ENCODE measurements at regions not wholly inside any gene's neighbourhood (a gene's known extent, or its start where the extent isn't known, plus 50 kb on each side); places are given as distances from the start of the nearest gene placed in this dataset.

- Histone ChIP-seq H3K27me3 (ENCODE audit: control insufficient read depth, extremely low read depth, insufficient read depth, low read length) (peaks cover 3% of the 10 kb centered on the region), H3K9ac (ENCODE audit: control insufficient read depth, extremely low read depth, insufficient read depth, low read length) (no peak overlapping the region), H2AFZ (ENCODE audit: control insufficient read depth, low read length) (no peak overlapping the region), H3K4me3 (ENCODE audit: control insufficient read depth in 2 of 3, extremely low read depth in 1 of 3, insufficient read depth in 2 of 3, low read depth in 1 of 3, low read length in 3 of 3) (no peak overlapping the region), H3K4me2 (ENCODE audit: control insufficient read depth, extremely low read depth, insufficient read depth, low read depth, low read length) (no peak overlapping the region), H4K20me1 (ENCODE audit: control insufficient read depth, extremely low read depth, insufficient read depth, low read length) (no peaks in the 10 kb centered on the region), H3K9me1 (ENCODE audit: control insufficient read depth, extremely low read depth, insufficient read depth, low read length) (no peaks in the 10 kb centered on the region), H3K27ac (ENCODE audit: control insufficient read depth, insufficient read depth, low read length) (no peak overlapping the region), H3K9me3 (ENCODE audit: control insufficient read depth, low read depth, low read length) (no peaks in the 10 kb centered on the region), H3K79me2 (ENCODE audit: control insufficient read depth, insufficient read depth, low read length) (no peaks in the 10 kb centered on the region), H3K4me1 (ENCODE audit: control insufficient read depth, extremely low read depth, insufficient read depth, low read length) (no peaks in the 10 kb centered on the region), H3K36me3 (ENCODE audit: control insufficient read depth in 2 of 2, extremely low read depth in 1 of 2, insufficient read depth in 2 of 2, low read length in 2 of 2) (no peaks in the 10 kb centered on the region)
- dilution Hi-C loops (cut with MboI; ENCODE audit: extremely low pct_ligation_motif_present, low sequenced_read_pairs) = no loop called here
- no peak for TF ChIP-seq CTCF (optimal IDR thresholded peaks at IDR 0.05 in 1 of 3, IDR thresholded peaks at IDR 0.05 in 1 of 3, conservative IDR thresholded peaks at IDR 0.05 in 1 of 3; ENCODE audit: extremely low read depth in 1 of 3, insufficient read depth in 2 of 3, low read length in 3 of 3)
- TF ChIP-seq EZH2 (IDR thresholded peaks at IDR 0.05; ENCODE audit: low read length) = no peak
- FAIRE-seq (no peak), DNase-seq (ENCODE audit: low read depth, low spot score) (no peak)
Measured at GRCh38 chr5:128682669-128683068, 144.6 kb upstream of the FBN2 start.

- Histone ChIP-seq H3K4me1 (ENCODE audit: control insufficient read depth, extremely low read depth, insufficient read depth, low read length) (no peaks in the 10 kb centered on the region), H2AFZ (ENCODE audit: control insufficient read depth, low read length) (no peak overlapping the region), H3K36me3 (ENCODE audit: control insufficient read depth in 2 of 2, extremely low read depth in 1 of 2, insufficient read depth in 2 of 2, low read length in 2 of 2) (no peaks in the 10 kb centered on the region), H3K79me2 (ENCODE audit: control insufficient read depth, insufficient read depth, low read length) (no peaks in the 10 kb centered on the region), H3K27ac (ENCODE audit: control insufficient read depth, insufficient read depth, low read length) (no peak overlapping the region), H3K9me1 (ENCODE audit: control insufficient read depth, extremely low read depth, insufficient read depth, low read length) (no peaks in the 10 kb centered on the region), H3K4me3 (ENCODE audit: control insufficient read depth in 2 of 3, extremely low read depth in 1 of 3, insufficient read depth in 2 of 3, low read depth in 1 of 3, low read length in 3 of 3) (no peak overlapping the region), H3K4me2 (ENCODE audit: control insufficient read depth, extremely low read depth, insufficient read depth, low read depth, low read length) (no peak overlapping the region), H3K27me3 (ENCODE audit: control insufficient read depth, extremely low read depth, insufficient read depth, low read length) (no peaks in the 10 kb centered on the region), H3K9ac (ENCODE audit: control insufficient read depth, extremely low read depth, insufficient read depth, low read length) (no peak overlapping the region), H3K9me3 (ENCODE audit: control insufficient read depth, low read depth, low read length) (no peaks in the 10 kb centered on the region), H4K20me1 (ENCODE audit: control insufficient read depth, extremely low read depth, insufficient read depth, low read length) (no peaks in the 10 kb centered on the region)
- dilution Hi-C loops (cut with MboI; ENCODE audit: extremely low pct_ligation_motif_present, low sequenced_read_pairs) = no loop called here
- FAIRE-seq = no peak
- DNase-seq (ENCODE audit: low read depth, low spot score) = no peak
- TF ChIP-seq CTCF (optimal IDR thresholded peaks at IDR 0.05 in 1 of 3, IDR thresholded peaks at IDR 0.05 in 1 of 3, conservative IDR thresholded peaks at IDR 0.05 in 1 of 3; ENCODE audit: extremely low read depth in 1 of 3, insufficient read depth in 2 of 3, low read length in 3 of 3) = no peak
- TF ChIP-seq EZH2 (IDR thresholded peaks at IDR 0.05; ENCODE audit: low read length) = no peak
Measured at GRCh38 chr5:128684961-128685360, 146.9 kb upstream of the FBN2 start.
